Lower leg skin (tissue), 4 donors: ENCODE measurements at regions not wholly inside any gene's neighbourhood (a gene's known extent, or its start where the extent isn't known, plus 50 kb on each side); places are given as distances from the start of the nearest gene placed in this dataset.

Experiments used
- DNase-seq, 2 donors: peaks; one replicate each; pipeline ENCODE4 v3.0.0-alpha.2; 2019; ENCODE audit warnings: low spot score in 2 of 2
- H3K4me3 ChIP-seq: fragments of 200-600 bp; sonication (generic); 2 replicates; pipeline ENCODE4 v1.5.1; 2017; ENCODE audit warnings: mild to moderate bottlenecking, low read depth; ENCODE audit not compliant: poor library complexity, severe bottlenecking
- POLR2A ChIP-seq, 2 donors: fragments of 450-650 bp; IDR thresholded peaks; one replicate each; pipeline ENCODE4 v1.6.1; 2016 to 2017; ENCODE audit warnings: antibody characterized with exemption in 2 of 2, mild to moderate bottlenecking in 1 of 2, moderate library complexity in 1 of 2
- WGBS, 2 donors: methylation state at CpG; one replicate each; pipeline ENCODE4 v1.1.5; 2018; 5-methylcytosine and 5-hydroxymethylcytosine counted together
- intact Hi-C: fragments of 100-400 bp; cut with DNase I; formaldehyde crosslinking; loops from one replicate; pipeline ENCODE4 v1.15.0; 2023; ENCODE audit warnings: low total_unique reads
- TF ChIP-seq, protein P1 (sequence below), 3 donors: fragments of 450-650 bp; IDR thresholded peaks; one replicate each; pipeline ENCODE4 v1.5.1; 2016; ENCODE audit warnings: antibody characterized with exemption in 3 of 3, mild to moderate bottlenecking in 3 of 3, moderate library complexity in 2 of 3

DNA sequence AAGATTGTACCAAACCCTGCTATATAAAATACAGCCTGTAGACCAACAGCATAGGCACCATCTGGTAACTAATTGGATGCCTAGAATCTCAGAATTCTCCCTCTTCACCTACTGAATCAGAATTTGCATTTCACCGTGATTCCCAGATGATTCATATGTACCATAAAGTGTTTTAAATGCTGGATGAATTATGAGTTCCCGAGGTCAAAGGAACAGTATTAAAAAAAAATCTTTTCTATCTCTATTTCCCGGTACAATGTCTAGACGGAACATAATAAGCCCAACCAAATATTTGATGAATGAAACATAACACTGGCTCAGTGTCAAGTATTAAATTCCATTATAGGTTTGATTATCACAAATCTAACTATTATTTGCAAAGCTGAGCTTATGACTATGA is 280.0 kb downstream of the ANKRD50 start:
- TF ChIP-seq, protein P1, sequence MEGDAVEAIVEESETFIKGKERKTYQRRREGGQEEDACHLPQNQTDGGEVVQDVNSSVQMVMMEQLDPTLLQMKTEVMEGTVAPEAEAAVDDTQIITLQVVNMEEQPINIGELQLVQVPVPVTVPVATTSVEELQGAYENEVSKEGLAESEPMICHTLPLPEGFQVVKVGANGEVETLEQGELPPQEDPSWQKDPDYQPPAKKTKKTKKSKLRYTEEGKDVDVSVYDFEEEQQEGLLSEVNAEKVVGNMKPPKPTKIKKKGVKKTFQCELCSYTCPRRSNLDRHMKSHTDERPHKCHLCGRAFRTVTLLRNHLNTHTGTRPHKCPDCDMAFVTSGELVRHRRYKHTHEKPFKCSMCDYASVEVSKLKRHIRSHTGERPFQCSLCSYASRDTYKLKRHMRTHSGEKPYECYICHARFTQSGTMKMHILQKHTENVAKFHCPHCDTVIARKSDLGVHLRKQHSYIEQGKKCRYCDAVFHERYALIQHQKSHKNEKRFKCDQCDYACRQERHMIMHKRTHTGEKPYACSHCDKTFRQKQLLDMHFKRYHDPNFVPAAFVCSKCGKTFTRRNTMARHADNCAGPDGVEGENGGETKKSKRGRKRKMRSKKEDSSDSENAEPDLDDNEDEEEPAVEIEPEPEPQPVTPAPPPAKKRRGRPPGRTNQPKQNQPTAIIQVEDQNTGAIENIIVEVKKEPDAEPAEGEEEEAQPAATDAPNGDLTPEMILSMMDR (IDR thresholded peaks at IDR 0.05), result no peak
- no peak for TF ChIP-seq POLR2A (IDR thresholded peaks at IDR 0.05)
- no peak for DNase-seq
- intact Hi-C loops, result no loop called here
- H3K4me3 ChIP-seq, result no peak overlapping the region
- WGBS, 2 donors, result 26 to 29% methylated on average over 4 of the region's 4 CpGs

DNA sequence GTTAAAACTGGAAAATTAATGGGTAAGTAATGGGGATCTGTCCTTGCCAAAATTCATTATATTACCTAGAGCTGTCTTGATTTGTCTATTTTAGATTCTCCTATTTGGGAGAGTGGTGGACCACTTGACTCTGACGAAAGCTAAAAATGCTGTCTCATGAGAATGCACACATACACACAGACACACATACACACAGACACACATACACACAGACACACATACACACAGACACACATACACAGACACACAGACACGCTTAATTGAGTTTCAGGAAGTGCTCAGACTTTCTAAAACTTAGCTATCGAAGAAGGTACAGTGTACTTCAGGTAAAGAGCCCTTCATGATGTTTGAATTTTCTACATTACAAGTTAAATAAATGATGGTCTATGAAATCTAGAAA is 279.5 kb downstream of the ANKRD50 start:
- intact Hi-C loops, result no loop called here
- TF ChIP-seq, protein P1 (IDR thresholded peaks at IDR 0.05), result no peak
- TF ChIP-seq POLR2A (IDR thresholded peaks at IDR 0.05), result no peak

GRCh38 chr4:124433500-124433899 is 279.0 kb downstream of the ANKRD50 start:
- DNase-seq, result no peak
- TF ChIP-seq, protein P1 (IDR thresholded peaks at IDR 0.05), result no peak
- TF ChIP-seq POLR2A (IDR thresholded peaks at IDR 0.05), result no peak
- intact Hi-C loops, result no loop called here
- WGBS, 2 donors, result 88 to 89% methylated on average over 8 of the region's 8 CpGs
- H3K4me3 ChIP-seq, result no peak overlapping the region

More for the DNA sequence above, 279.5 kb downstream of the ANKRD50 start:
- H3K4me3 ChIP-seq, result no peak overlapping the region
- 91 to 92% methylated on average over 3 of the region's 3 CpGs for WGBS, 2 donors
- no peak for DNase-seq

DNA sequence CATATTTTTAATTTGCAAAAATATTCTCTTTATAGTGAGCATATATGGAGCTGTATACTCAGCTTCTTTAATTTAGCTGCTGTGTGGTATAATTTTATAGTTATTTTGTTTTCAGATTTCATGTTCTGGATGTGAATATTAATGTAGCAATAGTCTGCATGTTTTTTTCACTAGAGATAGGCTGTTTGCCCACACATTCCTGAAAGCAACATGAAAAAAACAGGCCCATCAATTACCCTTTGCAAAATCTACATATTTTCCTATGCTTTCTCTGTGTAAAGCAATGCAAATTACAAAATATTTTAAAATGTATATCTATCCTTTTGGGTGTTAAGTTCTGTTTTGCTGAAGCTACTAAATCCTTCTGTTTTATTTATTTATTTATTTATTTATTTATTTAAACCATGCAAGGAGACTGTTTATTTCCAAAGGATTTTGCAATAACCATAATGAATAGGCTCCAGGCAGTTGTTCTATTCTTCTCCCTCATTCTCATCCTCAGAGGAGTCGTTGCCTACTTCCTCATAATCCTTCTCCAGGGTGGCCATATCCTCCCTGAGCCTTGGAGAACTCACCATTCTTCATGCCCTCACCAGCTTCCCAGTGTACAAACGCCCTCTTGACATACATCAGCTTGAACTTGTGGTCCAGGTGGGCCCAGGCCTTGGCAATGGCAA is 277.1 kb downstream of the ANKRD50 start:
- intact Hi-C loops, result no loop called here
- DNase-seq, result no peak
- H3K4me3 ChIP-seq, result no peak overlapping the region
- WGBS, 2 donors, result 56 to 61% methylated on average over 2 of the region's 2 CpGs
- TF ChIP-seq POLR2A (IDR thresholded peaks at IDR 0.05), result no peak
- TF ChIP-seq, protein P1 (IDR thresholded peaks at IDR 0.05), result no peak

DNA sequence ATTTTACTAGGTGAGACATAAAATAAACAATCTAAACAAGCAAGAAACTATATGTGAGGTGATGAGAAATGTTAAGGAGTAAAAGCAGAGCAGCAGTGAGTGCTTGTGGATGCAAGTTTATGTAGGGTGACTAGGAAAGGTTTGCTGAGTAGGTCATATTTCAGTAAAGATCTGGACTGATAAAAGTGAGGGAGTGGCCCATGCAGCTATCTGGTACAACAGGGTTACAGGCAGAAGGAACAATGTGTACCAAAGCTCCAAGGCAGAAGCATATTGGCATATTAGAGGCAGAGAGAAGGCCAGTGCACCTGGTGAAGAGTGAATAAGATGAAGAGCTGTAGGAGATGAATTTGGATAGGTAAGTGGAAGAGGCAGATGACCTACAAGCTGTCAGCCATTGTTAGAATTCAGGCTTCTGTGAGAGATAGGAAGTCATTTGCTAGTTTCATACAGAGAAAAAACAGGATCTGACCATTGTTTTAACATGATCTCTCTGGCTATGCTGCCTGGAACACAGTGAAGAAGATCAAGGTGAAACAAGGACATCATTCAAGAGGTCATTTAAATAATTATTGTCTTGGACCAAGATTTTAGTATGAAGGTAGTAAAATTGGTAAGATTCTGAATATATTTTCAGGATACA is 274.6 kb downstream of the ANKRD50 start:
- intact Hi-C loops, result no loop called here
- peak in 1 of 2 donors; percentile 24 for DNase-seq
- no peak overlapping the region for H3K4me3 ChIP-seq
- no peak for TF ChIP-seq POLR2A (IDR thresholded peaks at IDR 0.05)
- TF ChIP-seq, protein P1 (IDR thresholded peaks at IDR 0.05), result no peak
